GM12878 (cell line): ENCODE measurements at regions not wholly inside any gene's neighbourhood (a gene's known extent, or its start where the extent isn't known, plus 50 kb on each side); places are given as distances from the start of the nearest gene placed in this dataset.

Source experiments
- ATAC-seq: fragments of 200-7000 bp; cut with Tn5 transposase; 3 replicates; pipeline ENCODE4 v1.9.1; 2020; ENCODE audit warnings: mild to moderate bottlenecking, moderate library complexity
- BruUV-seq: library from RNA; stranded (reverse); fragments of 400-500 nt; replicated peaks from 2 replicates; lab custom pipeline; 2021; lab: Mats Ljungman, UMichigan
- CTCF ChIA-PET: fragments of 300-600 bp; sonication (Branson Sonifier 250); formaldehyde crosslinking; extraction: SDS; loops from one replicate; lab custom pipeline; 2021; ENCODE audit warnings: inconsistent platforms; lab: Yijun Ruan, JAX
- POLR2A ChIA-PET: fragments of 350-600 bp; formaldehyde crosslinking; extraction: SDS; loops from one replicate; lab custom pipeline; 2021; ENCODE audit warnings: inconsistent platforms; lab: Charles Lee
- RAD21 ChIA-PET: fragments of 300-600 bp; sonication (Branson Sonifier 250); formaldehyde crosslinking; loops from one replicate; lab custom pipeline; 2023; ENCODE audit warnings: antibody characterized with exemption; ENCODE audit not compliant: unreplicated experiment; lab: Charles Lee
- SMC1A ChIA-PET: fragments of 300-600 bp; sonication (Branson Sonifier 250); formaldehyde crosslinking; loops from one replicate; lab custom pipeline; 2023; ENCODE audit not compliant: unreplicated experiment, uncharacterized antibody; lab: Charles Lee
- DNase-seq: peaks from one replicate; pipeline ENCODE4 v3.0.0-alpha.2; 2011; ENCODE audit warnings: low read depth, low spot score
- FAIRE-seq: peaks from 3 replicates; lab custom pipeline; 2011; peaks lifted over from hg19 to GRCh38; lab: Jason Lieb, UNC
- H2AFZ ChIP-seq: 2 replicates; pipeline ENCODE4 v1.6.0; 2011; ENCODE audit warnings: low read depth, low read length, control low read depth; ENCODE audit not compliant: control insufficient read depth
- H3K27ac ChIP-seq: 2 replicates; pipeline ENCODE4 v1.5.1; 2011; ENCODE audit warnings: control low read depth; ENCODE audit not compliant: control insufficient read depth, insufficient read depth
- H3K27me3 ChIP-seq, 2 experiments: replicated peaks in 1 of 2; 2 replicates each; pipeline versions ENCODE4 v1.6.0 to v1.6.1; 2011; ENCODE audit warnings: low read length in 1 of 2; ENCODE audit not compliant: control insufficient read depth in 2 of 2, insufficient read depth in 2 of 2
- H3K36me3 ChIP-seq, 2 experiments: 2 replicates each; pipeline ENCODE4 v1.5.1; 2011; ENCODE audit warnings: low read length in 1 of 2; ENCODE audit not compliant: control insufficient read depth in 2 of 2, insufficient read depth in 2 of 2
- H3K4me1 ChIP-seq: 2 replicates; pipeline ENCODE4 v1.6.1; 2011; ENCODE audit warnings: mild to moderate bottlenecking, low read length, moderate library complexity, mixed read lengths; ENCODE audit not compliant: control insufficient read depth, insufficient read depth
- H3K4me2 ChIP-seq: 2 replicates; pipeline ENCODE4 v1.6.0; 2011; ENCODE audit warnings: control low read depth; ENCODE audit not compliant: control insufficient read depth, insufficient read depth
- H3K4me3 ChIP-seq: fragments of 200-600 bp; sonication (generic); 2 replicates; pipeline ENCODE4 v1.5.1; 2016
- H3K79me2 ChIP-seq: 2 replicates; pipeline ENCODE4 v1.6.0; 2011; ENCODE audit warnings: low read length; ENCODE audit not compliant: control insufficient read depth, insufficient read depth
- H3K9ac ChIP-seq: 2 replicates; pipeline ENCODE4 v1.8.0; 2011; ENCODE audit warnings: low read length, control low read depth, mixed read lengths; ENCODE audit not compliant: control insufficient read depth, insufficient read depth
- H3K9me3 ChIP-seq: replicated peaks from 3 replicates; pipeline ENCODE4 v1.5.1; 2011; ENCODE audit warnings: mild to moderate bottlenecking, low read length; ENCODE audit not compliant: control insufficient read depth, insufficient read depth
- H4K20me1 ChIP-seq: 2 replicates; pipeline ENCODE4 v1.6.0; 2011; ENCODE audit not compliant: control insufficient read depth, insufficient read depth
- ATF2 ChIP-seq: IDR thresholded peaks from 2 replicates; pipeline ENCODE4 v1.6.1; 2012; ENCODE audit warnings: low read length, inconsistent platforms
- CEBPB ChIP-seq, 2 experiments: fragments of 150-350 bp in 1 of 2; IDR thresholded peaks; 2 replicates each; pipeline ENCODE4 v1.6.1; 2012 to 2014; ENCODE audit warnings: low read depth in 2 of 2, low read length in 2 of 2, borderline replicate concordance in 1 of 2, inconsistent platforms in 1 of 2
- CEBPZ ChIP-seq: fragments of 150-350 bp; IDR thresholded peaks from 2 replicates; pipeline ENCODE4 v1.6.1; 2016; ENCODE audit warnings: low read depth, low read length
- ETV6 ChIP-seq, 2 experiments: fragments of 450-650 bp in 1 of 2; IDR thresholded peaks in 1 of 2; conservative IDR thresholded peaks in 1 of 2; 2 replicates each; pipeline ENCODE4 v1.6.1; 2014; ENCODE audit warnings: antibody characterized with exemption in 1 of 2, borderline replicate concordance in 1 of 2, low read depth in 1 of 2, mild to moderate bottlenecking in 1 of 2, moderate library complexity in 1 of 2
- HSF1 ChIP-seq: fragments of 150-350 bp; IDR thresholded peaks from 2 replicates; pipeline ENCODE4 v1.6.1; 2014; ENCODE audit warnings: mild to moderate bottlenecking, low read depth, low read length
- NR2F1 ChIP-seq: fragments of 450-650 bp; conservative IDR thresholded peaks from 2 replicates; pipeline ENCODE4 v1.6.1; 2017; ENCODE audit warnings: mild to moderate bottlenecking
- PML ChIP-seq: IDR thresholded peaks from 2 replicates; pipeline ENCODE4 v1.6.1; 2012; ENCODE audit warnings: low read length, inconsistent platforms
- SRF ChIP-seq, 2 experiments: IDR thresholded peaks; 2 replicates each; pipeline ENCODE4 v1.6.1; 2011; ENCODE audit warnings: low read depth in 2 of 2, low read length in 2 of 2, mild to moderate bottlenecking in 1 of 2, moderate library complexity in 1 of 2
- STAT3 ChIP-seq: IDR thresholded peaks from 2 replicates; pipeline ENCODE4 v1.6.1; 2011; ENCODE audit warnings: low read depth, low read length, improper control_type of control experiment
- USF2 ChIP-seq: IDR thresholded peaks from 2 replicates; pipeline ENCODE4 v1.6.1; 2011; ENCODE audit warnings: low read depth, low read length, improper control_type of control experiment, borderline replicate concordance
- YY1 ChIP-seq: IDR thresholded peaks from 2 replicates; pipeline ENCODE4 v1.6.1; 2011; ENCODE audit warnings: low read depth, mild to moderate bottlenecking, low read length
- ZBTB4 ChIP-seq: fragments of 450-650 bp; formaldehyde crosslinking; IDR thresholded peaks from 2 replicates; pipeline ENCODE4 v1.4.0; 2022; ENCODE audit warnings: mild to moderate bottlenecking, moderate library complexity
- WGBS: methylation state at CpG from one replicate; pipeline ENCODE4 v1.1.6; 2016; ENCODE audit warnings: low lambda C conversion rate; ENCODE audit not compliant: insufficient replicate concordance, insufficient coverage; ENCODE audit errors: missing lambda C conversion rate; 5-methylcytosine and 5-hydroxymethylcytosine counted together
- in situ Hi-C: fragments of 300-500 bp; cut with MboI; formaldehyde crosslinking; loops from 9 replicates; pipeline ENCODE4 v1.14.3; 2018; ENCODE audit warnings: mixed read lengths
- intact Hi-C: fragments of 100-400 bp; cut with micrococcal nuclease; formaldehyde crosslinking; loops from one replicate; pipeline ENCODE4 v1.14.2; 2022; ENCODE audit not compliant: unreplicated experiment

GRCh38 chr12:60176891-60177290, 581.1 kb downstream of the SLC16A7 start:
- H3K4me3 ChIP-seq = no peak overlapping the region
- ATAC-seq = no peak
- H3K36me3 ChIP-seq = no peaks in the 10 kb centered on the region
- ChIA-PET CTCF (interaction anchor here (0.7 kb wide), 1 partner anchor 11 kb away, joined by 4 read pairs; no protein-coding TSS in a partner anchor), POLR2A (no interaction called here), RAD21 (no interaction called here), SMC1A (no interaction called here)
- no peaks in the 10 kb centered on the region for H3K4me1 ChIP-seq
- H3K79me2 ChIP-seq = no peaks in the 10 kb centered on the region
- H3K27ac ChIP-seq = no peak overlapping the region
- no peak overlapping the region for H3K4me2 ChIP-seq
- H3K9me3 ChIP-seq = no peaks in the 10 kb centered on the region
- in situ Hi-C loops (no loop called here), intact Hi-C loops (no loop called here)
- 8% methylated on average over 6 of the region's 6 CpGs for WGBS
- H3K9ac ChIP-seq = no peak overlapping the region
- H2AFZ ChIP-seq = no peak overlapping the region
- no peak for DNase-seq
- no TSS peak for BruUV-seq
- no peak for FAIRE-seq
- no peaks in the 10 kb centered on the region for H3K27me3 ChIP-seq
- no peaks in the 10 kb centered on the region for H4K20me1 ChIP-seq
- no peak for TF ChIP-seq CEBPZ
- TF ChIP-seq CEBPB (IDR thresholded peaks at IDR 0.05; ENCODE audit: borderline replicate concordance in 1 of 2, low read depth in 2 of 2, low read length in 2 of 2) = no peak
- no peak for TF ChIP-seq ATF2
- no peak for TF ChIP-seq ETV6 (conservative IDR thresholded peaks at IDR 0.05 in 1 of 2, IDR thresholded peaks at IDR 0.05 in 1 of 2; ENCODE audit: borderline replicate concordance in 1 of 2, low read depth in 1 of 2)
- no peak for TF ChIP-seq HSF1
- TF ChIP-seq SRF (IDR thresholded peaks at IDR 0.05; ENCODE audit: low read depth in 2 of 2, low read length in 2 of 2) = no peak
- TF ChIP-seq USF2 = no peak
- TF ChIP-seq YY1 = no peak
- TF ChIP-seq STAT3 = no peak
- TF ChIP-seq NR2F1 = no peak
- no peak for TF ChIP-seq ZBTB4 (CRISPR knock-in tag)
- no peak for TF ChIP-seq PML
